ENCODE measurements at regions not wholly inside any gene's neighbourhood (a gene's known extent, or its start where the extent isn't known, plus 50 kb on each side); places are given as distances from the start of the nearest gene placed in this dataset.

DNA sequence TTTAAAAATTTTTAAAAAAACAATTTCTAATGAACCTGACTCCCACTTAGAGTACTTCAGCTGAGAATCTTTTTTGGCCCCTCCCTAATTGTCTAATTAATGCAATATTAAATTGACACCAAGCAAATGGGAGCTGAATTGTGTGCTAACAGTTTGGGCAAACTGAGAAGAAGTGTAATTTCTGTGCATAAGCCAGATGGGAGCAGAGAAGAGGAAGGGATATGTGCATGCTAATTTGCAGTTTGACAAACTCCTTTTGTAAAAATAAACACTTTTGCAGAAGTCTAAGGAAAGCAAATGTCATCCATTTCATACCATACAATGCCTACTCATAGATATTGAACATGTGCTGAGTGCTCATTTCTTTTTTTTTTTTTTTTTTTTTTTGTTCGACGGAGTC is 332.0 kb downstream of the CYRIA start:
- DNase-seq (ENCODE audit: low read depth in 2 of 2) = no peak

DNA sequence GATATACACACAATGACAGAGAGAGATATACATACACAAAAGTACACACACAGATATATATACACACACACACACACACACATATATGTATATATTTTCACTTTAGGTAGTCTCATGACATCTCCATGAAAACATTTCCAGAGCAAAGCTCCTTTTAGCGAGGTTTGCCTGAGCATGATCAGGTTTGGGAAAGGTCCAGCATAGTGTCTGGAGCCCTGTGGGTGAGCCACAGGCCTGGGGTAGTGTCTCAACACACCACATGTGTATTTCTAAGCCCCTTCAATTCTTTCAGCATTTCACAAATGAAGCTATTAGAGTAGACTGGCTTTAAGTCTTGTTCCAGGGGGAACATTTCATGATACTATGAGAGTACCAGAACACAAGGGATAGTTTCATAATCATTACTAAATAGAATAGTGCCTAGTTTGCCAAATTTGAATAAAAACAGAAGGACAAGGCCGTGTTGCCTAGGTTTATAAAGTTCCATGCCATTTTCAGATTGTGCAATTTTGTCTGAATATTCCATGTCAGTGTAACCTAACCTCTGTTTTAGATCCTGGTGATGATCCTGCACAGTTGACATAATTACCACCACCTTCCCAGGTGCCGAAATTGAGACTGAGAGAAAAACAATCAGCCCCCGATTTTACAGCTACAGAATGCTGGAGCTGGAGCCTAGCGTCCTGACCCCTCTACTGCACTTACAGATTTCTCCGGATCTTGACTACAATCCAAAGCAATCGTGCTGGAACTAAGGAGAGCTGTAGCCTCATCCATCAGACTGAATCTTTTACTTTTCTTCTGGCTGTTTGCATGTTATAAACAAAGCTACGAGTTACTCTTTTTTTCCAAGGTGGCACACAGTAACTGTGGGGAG is 332.7 kb downstream of the CYRIA start:
- no peak for DNase-seq (ENCODE audit: low read depth in 2 of 2)

DNA sequence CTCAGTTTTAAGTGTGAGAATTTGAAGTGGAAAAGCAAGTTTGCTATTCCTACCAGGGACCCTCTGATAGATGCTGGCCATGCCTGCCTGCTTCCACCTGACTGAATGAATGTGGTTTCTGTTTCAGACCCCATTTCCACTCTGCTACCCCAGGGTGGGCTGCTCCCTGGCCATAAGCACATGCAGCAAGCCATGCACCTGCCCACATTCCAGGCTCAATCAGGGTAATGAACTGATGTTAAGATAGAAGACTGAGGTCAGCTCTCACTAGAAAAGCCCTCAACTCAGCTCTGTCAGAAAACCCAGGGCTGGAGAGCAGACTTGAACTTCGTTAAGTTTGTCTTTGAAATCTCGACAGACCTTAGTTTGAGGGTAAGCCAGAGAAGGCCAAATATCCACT is 333.9 kb downstream of the CYRIA start:
- no peak for DNase-seq (ENCODE audit: low read depth in 2 of 2)

DNA sequence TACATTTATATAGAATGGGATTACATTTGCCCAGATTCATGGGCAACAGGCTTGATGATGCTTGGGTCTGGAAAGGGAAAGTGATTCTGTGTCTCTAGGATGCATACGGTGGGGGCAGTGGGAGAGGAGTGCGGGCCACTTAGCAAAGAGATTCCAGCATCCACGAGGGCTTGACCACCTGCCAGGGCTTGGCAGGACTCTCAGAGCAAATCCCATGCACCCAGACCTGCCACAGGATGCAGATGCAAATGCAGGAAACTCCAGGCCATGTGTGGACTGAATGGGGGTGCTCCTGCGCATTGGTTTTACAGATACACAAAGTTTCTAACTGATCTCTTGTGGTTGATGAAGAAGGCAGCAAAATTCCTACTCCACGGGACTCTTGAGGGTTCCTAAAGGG is 334.7 kb downstream of the CYRIA start:
- DNase-seq (ENCODE audit: low read depth in 2 of 2) = no peak

DNA sequence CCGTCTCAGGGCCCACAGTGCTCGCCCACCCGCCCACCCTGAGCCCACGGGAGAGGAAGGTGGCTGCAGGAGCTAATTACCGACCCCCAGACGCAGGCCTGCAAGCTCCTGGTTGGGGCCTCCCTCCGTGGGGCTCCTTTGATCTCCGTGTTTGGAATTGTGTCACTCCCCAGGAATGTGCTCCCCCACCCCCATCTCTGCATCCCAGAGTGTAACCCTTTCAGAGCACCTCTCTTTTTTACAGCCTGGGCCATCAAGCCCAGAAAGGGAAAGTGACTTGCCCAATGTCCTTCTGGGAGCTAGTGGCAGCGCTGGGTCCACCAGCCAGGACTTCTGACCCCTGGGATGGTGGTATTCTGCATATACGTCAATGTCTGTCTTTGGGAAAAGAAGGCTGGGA is 335.1 kb downstream of the CYRIA start:
- DNase-seq (ENCODE audit: low read depth in 2 of 2) = no peak

DNA sequence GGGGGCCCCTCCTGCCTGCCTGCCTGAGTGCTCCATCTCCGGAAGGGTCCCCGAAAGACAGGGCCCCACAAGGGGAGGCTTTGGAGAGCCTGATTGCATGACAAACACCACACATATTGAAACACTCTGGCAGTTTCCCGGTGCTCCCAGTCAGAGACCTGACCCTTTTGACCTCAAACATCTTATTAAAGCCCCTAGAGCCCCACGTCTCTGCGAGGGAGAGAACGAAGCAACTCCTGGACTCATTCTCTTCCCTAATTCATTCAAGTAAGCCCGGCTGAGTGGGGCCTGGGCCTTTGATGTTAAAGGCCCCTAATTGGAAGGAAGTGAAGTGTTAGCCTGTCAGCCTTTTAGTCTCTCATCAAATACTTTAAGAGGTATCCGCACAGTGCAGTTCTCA is 335.6 kb downstream of the CYRIA start:
- no peak for DNase-seq (ENCODE audit: low read depth in 2 of 2)

DNA sequence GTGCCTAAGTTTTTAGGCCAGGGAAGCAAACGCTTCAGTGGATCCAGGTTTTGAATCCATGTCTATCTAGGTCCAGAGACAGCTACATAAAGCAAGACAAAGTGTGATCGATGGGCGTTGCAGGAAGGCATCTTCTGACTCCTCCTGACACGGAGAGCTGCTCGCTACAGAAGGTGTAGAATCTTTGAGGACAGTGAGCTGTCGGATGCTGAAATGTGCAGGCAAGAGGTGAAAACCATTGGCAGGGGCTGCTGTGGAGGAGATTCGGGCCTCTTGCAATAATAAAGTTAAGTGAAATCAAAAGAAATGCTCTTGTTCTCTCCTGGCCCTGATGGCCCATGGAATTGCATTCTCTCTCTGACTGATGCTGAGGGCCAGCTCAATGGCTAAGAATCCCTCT is 336.2 kb downstream of the CYRIA start:
- no peak for DNase-seq (ENCODE audit: low read depth in 2 of 2)

DNA sequence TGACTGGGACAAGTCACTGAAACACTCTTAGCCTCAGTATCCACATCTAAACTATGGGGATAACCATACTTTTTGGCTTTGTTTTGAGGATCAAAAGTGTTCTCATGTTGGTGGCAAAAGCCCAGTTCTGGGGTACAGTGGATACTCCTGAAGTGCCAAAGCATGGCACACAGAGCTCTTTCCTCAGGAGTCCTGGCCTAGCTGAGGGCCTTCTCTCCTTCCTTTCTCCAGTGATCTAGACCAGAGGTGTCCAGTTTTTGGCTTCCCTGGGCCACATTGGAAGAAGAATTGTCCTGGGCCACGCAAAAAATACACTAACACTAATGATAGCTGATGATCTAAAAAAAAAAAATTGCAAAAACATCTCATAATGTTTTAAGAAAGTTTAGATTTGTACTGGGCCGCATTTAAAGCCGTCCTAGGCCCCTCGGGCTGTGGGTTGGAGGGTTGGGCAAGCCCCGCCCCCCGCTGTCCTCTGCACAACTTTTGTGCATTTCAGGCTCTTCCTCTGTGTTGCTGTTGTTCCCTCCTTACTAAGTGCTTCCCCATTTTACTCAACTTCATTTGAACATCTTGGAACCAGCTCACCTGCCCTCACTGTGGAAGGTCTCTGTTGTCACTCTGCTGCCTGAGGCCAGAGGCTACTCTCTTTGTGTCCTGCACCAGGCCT is 337.0 kb downstream of the CYRIA start:
- DNase-seq (ENCODE audit: low read depth in 2 of 2) = no peak

DNA sequence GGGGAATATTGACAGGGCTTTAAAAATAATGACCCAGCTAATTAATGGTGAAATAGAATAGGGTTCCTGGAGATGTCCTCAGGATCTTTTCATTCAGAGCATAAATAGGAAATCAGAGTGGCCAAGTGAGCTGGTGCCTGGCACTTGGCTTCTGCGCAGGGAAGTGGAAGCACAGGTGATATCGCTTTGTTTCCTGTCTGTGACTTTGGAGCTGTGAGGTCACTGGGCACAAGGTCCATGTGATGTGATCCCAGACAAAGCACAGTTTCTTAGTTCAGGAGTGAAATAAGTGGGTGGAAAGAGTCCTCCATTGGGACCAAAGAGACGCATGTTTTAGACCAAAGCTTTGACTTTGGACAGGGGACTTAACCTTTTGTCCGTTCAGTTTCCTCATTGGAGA is 338.3 kb downstream of the CYRIA start:
- no peak for DNase-seq (ENCODE audit: low read depth in 2 of 2)

DNA sequence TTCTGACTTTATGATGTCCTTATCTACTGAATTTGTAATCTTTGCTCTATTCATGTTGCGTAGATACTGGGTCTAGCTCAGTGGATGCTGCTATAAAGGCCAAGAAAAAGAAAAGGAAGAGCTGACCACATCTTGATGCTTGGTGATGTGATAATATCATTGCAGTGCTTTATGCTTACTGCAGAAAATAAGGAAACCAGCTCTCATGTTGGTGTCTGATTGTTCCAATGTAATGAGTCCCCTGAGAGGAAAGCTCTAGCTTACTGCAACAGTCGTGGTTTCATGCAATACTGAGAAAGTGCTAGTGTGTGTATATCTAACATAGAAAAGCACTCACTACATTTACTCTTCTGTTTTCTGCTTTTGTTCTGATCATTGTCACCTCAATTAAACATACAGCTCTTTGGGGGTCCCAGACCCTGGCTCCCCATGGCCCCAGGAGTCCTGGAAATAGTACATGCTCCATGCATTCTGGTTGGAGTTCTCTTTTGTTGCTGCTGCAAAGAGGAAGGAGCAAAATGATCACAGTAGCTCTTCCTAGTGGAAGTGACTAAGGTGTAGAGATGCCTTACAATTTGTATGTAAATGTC is 338.8 kb downstream of the CYRIA start:
- DNase-seq (ENCODE audit: low read depth in 2 of 2) = no peak

DNA sequence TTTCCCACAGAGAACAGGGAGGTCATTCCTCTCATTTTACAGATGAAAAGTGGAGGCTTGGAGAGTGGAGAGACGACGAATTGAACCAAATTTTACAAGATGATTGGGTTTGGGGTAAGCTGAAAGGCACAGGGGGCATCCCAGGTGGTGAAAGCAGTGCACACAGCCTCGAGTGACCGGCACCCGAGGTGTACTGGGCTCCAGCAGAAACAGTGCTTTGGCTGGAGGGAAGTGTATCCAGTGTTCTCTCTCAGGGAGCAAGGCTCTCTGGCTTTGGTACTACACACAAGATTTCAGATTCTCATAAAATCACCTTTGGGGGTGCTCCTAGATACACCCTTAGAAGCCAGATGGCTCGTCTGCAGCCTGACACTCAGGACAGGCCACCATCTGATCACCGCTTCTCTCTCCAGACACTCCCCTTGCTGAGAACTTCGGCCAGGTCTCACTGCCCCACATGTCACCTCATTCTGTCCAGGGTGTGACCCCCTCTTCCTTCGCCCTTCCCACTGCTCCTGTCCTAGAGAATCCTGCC is 339.6 kb downstream of the CYRIA start:
- DNase-seq (ENCODE audit: low read depth in 2 of 2) = no peak

DNA sequence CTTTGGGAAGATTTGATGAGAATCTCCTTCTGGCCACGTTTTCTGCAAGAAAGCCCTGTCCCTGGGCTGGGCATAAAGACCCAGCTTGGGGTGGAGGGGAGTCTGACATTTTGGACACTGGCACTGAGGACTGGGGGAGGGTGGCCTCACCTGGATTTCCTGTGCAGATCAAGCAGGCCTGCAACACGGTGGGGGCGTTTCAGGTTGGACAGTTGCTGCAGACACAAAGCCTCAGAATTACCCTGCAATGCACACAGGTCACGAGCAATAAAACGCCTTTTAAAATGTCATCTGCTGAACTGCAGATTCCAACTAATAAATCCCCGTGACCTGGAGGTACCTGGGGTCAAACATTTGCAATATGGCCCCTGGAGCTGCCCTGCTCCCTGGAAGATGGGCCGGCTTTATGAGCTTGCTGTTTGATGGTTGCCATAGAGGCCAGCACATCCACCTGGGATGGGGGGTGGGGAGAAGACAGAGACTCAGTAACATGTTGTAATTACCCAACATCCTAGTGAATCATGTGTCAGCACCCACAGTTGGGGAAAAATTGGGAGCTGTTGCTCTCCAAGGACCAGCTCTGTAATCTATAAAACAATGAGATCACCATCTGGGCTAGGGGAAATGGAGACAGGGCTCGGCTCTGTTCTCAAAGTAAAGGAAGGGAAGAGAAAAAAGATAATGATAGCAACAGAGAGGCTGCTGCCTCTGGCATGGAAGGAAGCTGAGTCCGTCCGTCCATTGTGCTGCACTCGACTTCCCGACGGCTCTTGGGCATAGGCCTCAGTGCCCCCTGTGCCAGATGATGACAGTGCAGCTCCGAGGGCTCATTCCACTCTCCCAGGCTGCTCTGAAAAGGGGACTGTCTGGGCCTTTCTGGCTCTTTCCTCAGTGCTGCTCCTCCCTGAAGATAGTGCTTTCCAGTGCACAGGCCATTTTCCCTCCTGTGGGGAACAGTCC is 340.3 kb downstream of the CYRIA start:
- no peak for DNase-seq (ENCODE audit: low read depth in 2 of 2)

DNA sequence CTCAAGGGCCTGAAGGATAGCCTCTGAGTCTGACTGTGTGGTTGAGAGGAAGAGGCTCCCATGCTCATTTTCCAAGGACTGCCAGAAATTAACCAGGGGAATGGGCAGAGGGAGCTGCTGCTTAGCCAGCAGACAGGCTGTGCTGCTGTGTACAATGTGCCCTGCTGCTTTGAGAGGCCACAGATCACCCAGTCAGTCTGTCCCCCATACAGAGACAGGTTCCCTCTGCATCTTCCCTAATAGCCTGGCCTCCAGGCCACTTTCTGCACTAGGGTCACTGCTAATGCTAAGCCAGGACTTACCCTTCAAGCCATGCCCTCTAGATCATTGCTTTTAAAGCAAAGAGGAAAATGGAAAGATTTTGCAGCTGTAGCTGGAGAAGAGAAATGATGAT is 341.1 kb downstream of the CYRIA start:
- DNase-seq (ENCODE audit: low read depth in 2 of 2) = no peak

DNA sequence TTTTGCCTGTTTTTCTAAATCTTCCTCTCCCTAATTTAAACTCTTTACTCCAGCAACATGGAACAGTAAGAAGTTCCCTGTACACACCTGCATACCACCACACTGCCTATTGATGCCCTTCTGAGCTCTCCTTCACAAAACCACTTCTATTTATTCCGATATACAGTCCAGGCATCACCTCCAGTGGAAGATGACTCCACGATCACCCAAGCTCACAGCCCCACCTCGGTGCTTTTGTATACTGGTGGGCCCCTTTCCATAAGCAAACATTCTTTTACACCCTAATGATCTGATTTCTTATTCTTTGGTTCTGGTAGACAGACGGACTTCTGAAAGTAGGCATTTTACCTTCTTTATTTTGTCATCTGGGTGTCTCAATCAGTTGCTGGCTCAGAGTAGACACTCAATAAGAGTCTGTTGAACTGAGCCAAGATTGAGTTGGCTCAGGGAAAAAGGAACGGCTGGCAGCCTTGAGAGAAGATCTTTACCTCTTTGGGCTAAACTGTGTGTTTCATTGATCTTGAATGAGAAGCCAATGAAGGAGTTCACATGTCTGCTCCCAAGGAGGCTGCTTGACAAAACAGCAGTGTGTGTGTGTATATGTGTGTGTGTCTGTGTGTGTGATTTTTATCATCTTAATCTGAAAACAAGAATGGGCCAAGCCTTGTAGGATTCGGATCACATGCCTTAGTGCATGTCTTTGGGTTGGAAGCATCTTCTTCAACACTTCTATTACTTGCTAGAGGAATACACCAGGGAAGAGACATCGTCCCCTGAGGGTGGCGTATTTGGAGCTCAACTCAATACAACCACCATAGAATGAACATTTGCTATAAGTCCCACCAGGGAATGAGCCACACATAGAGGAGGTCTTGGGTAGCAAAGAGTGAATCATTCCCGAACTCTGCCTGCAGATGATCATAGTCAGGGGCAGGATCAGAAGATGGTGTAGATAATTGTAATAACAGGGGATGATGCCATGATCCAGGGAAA is 341.8 kb downstream of the CYRIA start:
- no peak for DNase-seq (ENCODE audit: low read depth in 2 of 2)

DNA sequence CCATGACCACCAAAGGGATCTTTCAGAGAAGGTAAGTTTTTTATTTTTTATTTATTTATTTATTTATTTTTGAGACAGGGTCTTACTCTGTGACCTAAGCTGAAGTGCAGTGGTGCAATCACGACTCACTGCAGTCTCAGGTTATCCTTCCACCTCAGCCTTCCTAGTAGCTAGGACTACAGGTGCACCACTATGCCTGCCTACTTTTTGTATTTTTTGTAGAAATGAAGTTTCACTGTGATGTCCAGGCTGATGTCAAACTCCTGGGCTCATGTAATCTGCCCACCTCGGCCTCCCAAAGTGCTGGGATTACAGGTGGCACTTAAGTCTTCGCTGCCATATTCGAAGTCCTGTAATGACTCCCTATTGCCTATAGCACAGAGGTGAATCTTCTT is 342.5 kb downstream of the CYRIA start:
- no peak for DNase-seq (ENCODE audit: low read depth in 2 of 2)

DNA sequence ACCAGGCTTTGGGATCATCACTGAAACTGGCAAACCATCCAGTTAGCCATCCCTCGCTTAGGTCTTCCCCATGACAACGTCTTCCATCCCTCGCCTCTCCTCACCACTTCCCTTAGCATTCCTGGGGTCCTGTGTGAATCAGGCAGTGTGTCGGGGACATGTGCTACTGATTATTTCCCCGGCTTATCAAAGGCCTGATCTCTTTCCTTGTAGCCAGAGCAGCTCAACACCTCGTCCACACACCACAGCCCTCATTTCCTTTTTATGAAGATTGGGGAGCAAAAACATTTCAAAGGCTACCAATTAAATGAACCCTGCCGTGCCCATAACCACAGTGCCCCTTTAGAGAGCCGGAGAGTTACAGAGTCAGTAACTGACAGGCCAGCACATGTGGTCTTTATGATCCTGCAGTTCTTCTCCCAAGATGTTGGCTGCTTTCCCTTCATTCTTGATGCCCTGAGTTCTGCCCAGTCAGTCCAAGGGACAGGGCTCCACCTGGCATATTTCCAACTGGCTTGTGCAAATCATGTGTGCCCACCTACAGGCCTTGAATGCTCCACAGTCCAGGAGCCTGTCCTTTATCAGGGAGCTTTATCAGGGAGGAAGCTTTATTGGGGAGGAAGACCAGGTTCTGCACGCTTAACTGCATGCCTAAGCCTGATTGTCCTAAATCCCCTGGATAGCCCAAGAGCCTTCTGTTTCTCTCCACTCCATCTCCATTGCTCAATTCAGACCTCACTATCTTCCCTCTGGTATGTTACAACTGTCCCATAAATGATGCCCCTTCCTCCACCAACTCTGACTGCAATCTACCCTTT is 343.1 kb downstream of the CYRIA start:
- DNase-seq (ENCODE audit: low read depth in 2 of 2) = no peak

DNA sequence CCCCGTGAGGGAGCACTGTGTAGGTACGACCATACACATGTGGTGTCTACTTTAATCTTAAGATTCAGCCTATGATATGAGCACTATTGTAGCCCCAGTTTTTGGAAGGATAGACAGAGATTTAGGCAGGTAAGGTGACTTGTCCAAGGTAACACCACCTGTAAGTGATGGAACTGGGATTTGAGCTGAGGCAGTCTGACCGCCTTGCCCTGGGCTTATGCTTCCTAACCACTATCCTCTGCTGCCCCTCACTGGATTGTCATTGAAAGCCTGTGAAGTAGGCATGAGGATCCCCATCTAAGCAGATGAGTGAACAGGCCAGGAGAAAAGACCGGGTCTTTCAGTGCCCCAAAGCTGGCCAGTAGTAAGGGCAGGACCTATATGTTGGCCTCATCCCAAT is 343.8 kb downstream of the CYRIA start:
- DNase-seq (ENCODE audit: low read depth in 2 of 2) = no peak

DNA sequence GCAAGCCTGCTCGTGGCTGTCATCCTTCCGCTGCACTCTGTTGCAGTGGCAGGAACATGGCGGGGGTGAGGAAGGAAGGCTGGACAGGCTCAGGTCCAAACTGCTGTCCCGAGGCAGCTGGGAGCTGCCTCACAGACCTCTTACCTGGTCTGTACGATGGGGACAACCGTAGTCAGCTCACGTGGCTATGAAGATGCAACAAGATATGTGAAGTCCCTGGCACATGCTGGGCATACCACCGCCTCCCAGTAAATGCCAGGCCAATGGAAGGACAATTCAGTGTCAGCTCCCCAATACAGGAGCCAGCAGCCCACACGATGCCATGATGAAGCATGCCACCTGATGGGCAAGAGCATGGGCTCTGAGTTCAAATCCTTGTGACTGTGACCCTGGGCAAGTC is 344.4 kb downstream of the CYRIA start:
- no peak for DNase-seq (ENCODE audit: low read depth in 2 of 2)

DNA sequence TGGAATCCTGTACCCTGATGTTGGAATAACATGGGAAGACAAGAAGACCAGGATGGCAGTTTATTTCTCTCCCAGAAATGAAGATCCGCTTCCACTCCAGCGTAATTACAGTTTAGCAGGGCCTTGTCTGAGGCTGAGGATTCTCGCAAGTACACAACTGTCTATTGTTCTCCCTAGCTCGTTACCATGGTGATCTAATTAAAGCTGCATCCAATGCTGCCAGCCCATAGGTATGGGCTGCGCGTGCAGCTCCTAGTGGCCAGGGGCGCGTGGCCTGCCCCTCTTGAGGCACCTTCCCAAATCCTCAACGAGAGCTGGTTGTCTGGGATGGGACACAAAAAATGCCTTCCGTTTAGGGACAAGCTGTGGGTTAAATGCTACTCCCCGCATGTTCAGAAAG is 344.9 kb downstream of the CYRIA start:
- DNase-seq (ENCODE audit: low read depth in 2 of 2) = no peak
